Bronchial epithelial cell (primary cell): ENCODE measurements at regions not wholly inside any gene's neighbourhood (a gene's known extent, or its start where the extent isn't known, plus 50 kb on each side); places are given as distances from the start of the nearest gene placed in this dataset.

Experiments used
- DNase-seq: peaks from one replicate; pipeline ENCODE4 v3.0.0-alpha.2; 2010; ENCODE audit warnings: low read depth
- FAIRE-seq: peaks from 2 replicates; lab custom pipeline; 2011; peaks lifted over from hg19 to GRCh38; lab: Jason Lieb, UNC
- H3K27me3 ChIP-seq: 2 replicates; pipeline ENCODE4 v1.5.1; 2011; ENCODE audit warnings: low read length; ENCODE audit not compliant: control insufficient read depth, insufficient read depth
- H3K36me3 ChIP-seq: 2 replicates; pipeline ENCODE4 v1.5.1; 2011; ENCODE audit warnings: low read length; ENCODE audit not compliant: control insufficient read depth, insufficient read depth
- H3K4me3 ChIP-seq: 2 replicates; pipeline ENCODE4 v1.5.1; 2011; ENCODE audit warnings: mild to moderate bottlenecking, low read depth, low read length, control low read depth
- CTCF ChIP-seq: IDR thresholded peaks from 2 replicates; pipeline ENCODE4 v1.5.1; 2011; ENCODE audit warnings: mild to moderate bottlenecking, moderate library complexity, low read length, control low read depth, inconsistent platforms; ENCODE audit not compliant: insufficient read depth, severe bottlenecking

GRCh38 chr13:72041165-72041564 is 174.2 kb upstream of the DACH1 start:
- TF ChIP-seq CTCF, result no peak
- no peak for DNase-seq
- H3K36me3 ChIP-seq, result no peaks in the 10 kb centered on the region
- no peaks in the 10 kb centered on the region for H3K27me3 ChIP-seq
- H3K4me3 ChIP-seq, result no peak overlapping the region
- FAIRE-seq, result no peak

- no peak for FAIRE-seq
- DNase-seq, result no peak
- Histone ChIP-seq H3K4me3 (no peak overlapping the region), H3K27me3 (no peaks in the 10 kb centered on the region), H3K36me3 (no peaks in the 10 kb centered on the region)
- TF ChIP-seq CTCF, result no peak
Measured at GRCh38 chr13:72039126-72039525, 172.1 kb upstream of the DACH1 start.

GRCh38 chr13:72029981-72030380 is 163.0 kb upstream of the DACH1 start:
- H3K36me3 ChIP-seq, result no peaks in the 10 kb centered on the region
- FAIRE-seq (no peak), DNase-seq (no peak)
- H3K27me3 ChIP-seq, result no peaks in the 10 kb centered on the region
- TF ChIP-seq CTCF, result no peak
- no peak overlapping the region for H3K4me3 ChIP-seq

- no peak for FAIRE-seq
- H3K36me3 ChIP-seq, result no peaks in the 10 kb centered on the region
- DNase-seq, result no peak
- H3K27me3 ChIP-seq, result no peaks in the 10 kb centered on the region
- TF ChIP-seq CTCF, result no peak
- no peak overlapping the region for H3K4me3 ChIP-seq
Measured at GRCh38 chr13:72025836-72026235, 158.8 kb upstream of the DACH1 start.

GRCh38 chr13:72023895-72024294 is 156.9 kb upstream of the DACH1 start:
- FAIRE-seq, result peak; percentile 23
- H3K36me3 ChIP-seq, result no peaks in the 10 kb centered on the region
- DNase-seq, result no peak
- no peak for TF ChIP-seq CTCF
- no peak overlapping the region for H3K4me3 ChIP-seq
- H3K27me3 ChIP-seq, result no peaks in the 10 kb centered on the region

- DNase-seq (no peak), FAIRE-seq (no peak)
- H3K36me3 ChIP-seq, result no peaks in the 10 kb centered on the region
- H3K27me3 ChIP-seq, result no peaks in the 10 kb centered on the region
- no peak overlapping the region for H3K4me3 ChIP-seq
- no peak for TF ChIP-seq CTCF
Measured at GRCh38 chr13:72005455-72005854, 138.5 kb upstream of the DACH1 start.
